Panc1 (cell line): ENCODE measurements at regions not wholly inside any gene's neighbourhood (a gene's known extent, or its start where the extent isn't known, plus 50 kb on each side); places are given as distances from the start of the nearest gene placed in this dataset.

Experiments used
- REST ChIP-seq, 2 experiments: IDR thresholded peaks; 2 replicates each; pipeline ENCODE4 v1.6.1; 2011 to 2012; ENCODE audit warnings: low read depth in 2 of 2, control low read depth in 1 of 2, low read length in 1 of 2, mild to moderate bottlenecking in 1 of 2, moderate library complexity in 1 of 2; ENCODE audit not compliant: insufficient read depth in 1 of 2
- TF ChIP-seq, protein P1 (sequence below): fragments of 450-650 bp; IDR thresholded peaks from 2 replicates; pipeline ENCODE4 v1.5.1; 2017; ENCODE audit warnings: mild to moderate bottlenecking

DNA sequence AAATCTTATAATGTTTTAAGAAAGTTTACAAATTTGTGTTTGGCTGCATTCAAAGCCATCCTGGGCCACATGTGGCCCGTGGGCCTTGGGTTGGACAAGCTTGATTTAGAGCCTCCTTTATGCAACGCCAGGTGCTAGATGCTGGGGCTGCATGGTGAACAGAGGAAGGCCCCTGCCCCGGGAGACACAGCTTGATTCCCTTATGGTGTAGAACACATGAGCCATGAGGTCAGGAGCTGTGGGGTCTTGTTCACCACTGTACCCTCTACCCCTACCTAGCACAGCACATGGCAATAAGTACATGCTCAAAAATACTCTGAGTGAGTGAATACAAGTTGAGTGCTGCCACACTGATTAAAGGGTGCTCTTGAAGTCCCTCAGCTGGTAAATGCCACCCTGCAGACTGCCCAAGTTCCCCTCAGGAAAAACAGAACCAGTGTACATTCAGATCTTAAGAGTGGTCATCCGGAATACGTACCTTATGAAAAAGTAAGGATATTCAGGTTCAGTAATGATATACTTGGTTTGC is 71.9 kb downstream of the ARRDC3 start:
- TF ChIP-seq, protein P1, sequence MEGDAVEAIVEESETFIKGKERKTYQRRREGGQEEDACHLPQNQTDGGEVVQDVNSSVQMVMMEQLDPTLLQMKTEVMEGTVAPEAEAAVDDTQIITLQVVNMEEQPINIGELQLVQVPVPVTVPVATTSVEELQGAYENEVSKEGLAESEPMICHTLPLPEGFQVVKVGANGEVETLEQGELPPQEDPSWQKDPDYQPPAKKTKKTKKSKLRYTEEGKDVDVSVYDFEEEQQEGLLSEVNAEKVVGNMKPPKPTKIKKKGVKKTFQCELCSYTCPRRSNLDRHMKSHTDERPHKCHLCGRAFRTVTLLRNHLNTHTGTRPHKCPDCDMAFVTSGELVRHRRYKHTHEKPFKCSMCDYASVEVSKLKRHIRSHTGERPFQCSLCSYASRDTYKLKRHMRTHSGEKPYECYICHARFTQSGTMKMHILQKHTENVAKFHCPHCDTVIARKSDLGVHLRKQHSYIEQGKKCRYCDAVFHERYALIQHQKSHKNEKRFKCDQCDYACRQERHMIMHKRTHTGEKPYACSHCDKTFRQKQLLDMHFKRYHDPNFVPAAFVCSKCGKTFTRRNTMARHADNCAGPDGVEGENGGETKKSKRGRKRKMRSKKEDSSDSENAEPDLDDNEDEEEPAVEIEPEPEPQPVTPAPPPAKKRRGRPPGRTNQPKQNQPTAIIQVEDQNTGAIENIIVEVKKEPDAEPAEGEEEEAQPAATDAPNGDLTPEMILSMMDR, result no peak
- no peak for TF ChIP-seq REST (IDR thresholded peaks at IDR 0.05; ENCODE audit: insufficient read depth in 1 of 2, low read depth in 2 of 2, low read length in 1 of 2)
